ENCODE measurements at regions not wholly inside any gene's neighbourhood (a gene's known extent, or its start where the extent isn't known, plus 50 kb on each side); places are given as distances from the start of the nearest gene placed in this dataset.
A peak's percentile ranks its signal among the peaks of the same experiment; 100 is the strongest.

- Mint-ChIP-seq H3K27ac (no peak overlapping the region), H3K9me3 (peaks cover 0 to 8% (median 2%) of the 10 kb centered on the region in 7 donors), H3K4me3 (no peak overlapping the region), H3K4me1 (no peaks in the 10 kb centered on the region), H3K36me3 (no peaks in the 10 kb centered on the region), H3K27me3 (peaks cover 11 to 12% (median 12%) of the 10 kb centered on the region in 3 donors)
- no peak for ATAC-seq (ENCODE audit: low read depth in 2 of 2)
- DNase-seq: no peak
Observed at GRCh38 chr16:86891631-86892030, 313.3 kb downstream of the FOXL1 start.

- ATAC-seq (ENCODE audit: low read depth in 2 of 2) (no peak), DNase-seq (no peak)
- Mint-ChIP-seq H3K36me3 (no peaks in the 10 kb centered on the region), H3K4me1 (no peaks in the 10 kb centered on the region), H3K9me3 (peaks cover 0 to 8% (median 2%) of the 10 kb centered on the region in 7 donors), H3K27ac (peak overlapping the region in 1 of 6 donors; percentile 67), H3K4me3 (no peak overlapping the region), H3K27me3 (peaks cover 11 to 12% (median 12%) of the 10 kb centered on the region in 3 donors)
Observed at GRCh38 chr16:86892509-86892908, 314.2 kb downstream of the FOXL1 start.

- no peak for DNase-seq
- peak overlapping the region in 1 of 8 donors; percentile 24 for H3K4me3 Mint-ChIP-seq
- no peak for ATAC-seq (ENCODE audit: low read depth in 2 of 2)
- no peaks in the 10 kb centered on the region for H3K36me3 Mint-ChIP-seq
- no peaks in the 10 kb centered on the region for H3K4me1 Mint-ChIP-seq
- peaks cover 6 to 12% (median 11%) of the 10 kb centered on the region in 3 donors for H3K27me3 Mint-ChIP-seq
- H3K27ac Mint-ChIP-seq: no peak overlapping the region
- peaks cover 0 to 5% (median 2%) of the 10 kb centered on the region in 7 donors for H3K9me3 Mint-ChIP-seq
Observed at GRCh38 chr16:86893506-86893905, 315.2 kb downstream of the FOXL1 start.

- H3K4me1 Mint-ChIP-seq: no peaks in the 10 kb centered on the region
- no peak for ATAC-seq (ENCODE audit: low read depth in 2 of 2)
Observed at GRCh38 chr16:86894029-86894567, 315.7 kb downstream of the FOXL1 start.

GRCh38 chr16:86894925-86895324, 316.6 kb downstream of the FOXL1 start:
- H3K27ac Mint-ChIP-seq: no peak overlapping the region
- ATAC-seq (ENCODE audit: low read depth in 2 of 2): no peak

More at GRCh38 chr16:86894029-86894567, 315.7 kb downstream of the FOXL1 start:
- Mint-ChIP-seq H3K36me3 (no peaks in the 10 kb centered on the region), H3K9me3 (peaks cover 0 to 3% (median under 1%) of the 10 kb centered on the region in 7 donors), H3K27ac (no peak overlapping the region), H3K4me3 (no peak overlapping the region), H3K27me3 (peaks cover 6 to 12% (median 11%) of the 10 kb centered on the region in 3 donors)
- no peak for DNase-seq

GRCh38 chr16:86895606-86896005, 317.3 kb downstream of the FOXL1 start:
- no peak overlapping the region for H3K27ac Mint-ChIP-seq
- ATAC-seq (ENCODE audit: low read depth in 2 of 2) (no peak), DNase-seq (no peak)
- no peaks in the 10 kb centered on the region for H3K4me1 Mint-ChIP-seq
- H3K36me3 Mint-ChIP-seq: no peaks in the 10 kb centered on the region
- no peak overlapping the region for H3K4me3 Mint-ChIP-seq
- peaks cover 6 to 14% (median 12%) of the 10 kb centered on the region in 3 donors for H3K27me3 Mint-ChIP-seq
- no peaks in the 10 kb centered on the region for H3K9me3 Mint-ChIP-seq

More at GRCh38 chr16:86894925-86895324, 316.6 kb downstream of the FOXL1 start:
- no peaks in the 10 kb centered on the region for H3K36me3 Mint-ChIP-seq
- no peaks in the 10 kb centered on the region for H3K4me1 Mint-ChIP-seq
- H3K4me3 Mint-ChIP-seq: no peak overlapping the region
- H3K9me3 Mint-ChIP-seq: peaks cover 0 to 2% (median 0%) of the 10 kb centered on the region in 7 donors
- H3K27me3 Mint-ChIP-seq: peaks cover 6 to 14% (median 12%) of the 10 kb centered on the region in 3 donors
- no peak for DNase-seq

- ATAC-seq (ENCODE audit: low read depth in 2 of 2): no peak
- Mint-ChIP-seq H3K27me3 (peaks cover 6 to 14% (median 12%) of the 10 kb centered on the region in 3 donors), H3K4me1 (no peaks in the 10 kb centered on the region), H3K9me3 (no peaks in the 10 kb centered on the region), H3K27ac (no peak overlapping the region), H3K36me3 (no peaks in the 10 kb centered on the region), H3K4me3 (no peak overlapping the region)
- DNase-seq: no peak
Observed at GRCh38 chr16:86896976-86897375, 318.6 kb downstream of the FOXL1 start.

- peaks cover 6 to 14% (median 12%) of the 10 kb centered on the region in 3 donors for H3K27me3 Mint-ChIP-seq
- no peaks in the 10 kb centered on the region for H3K36me3 Mint-ChIP-seq
- no peaks in the 10 kb centered on the region for H3K4me1 Mint-ChIP-seq
- H3K9me3 Mint-ChIP-seq: no peaks in the 10 kb centered on the region
- H3K27ac Mint-ChIP-seq: no peak overlapping the region
- DNase-seq: no peak
- no peak for ATAC-seq (ENCODE audit: low read depth in 2 of 2)
- no peak overlapping the region for H3K4me3 Mint-ChIP-seq
Observed at GRCh38 chr16:86897486-86897885, 319.1 kb downstream of the FOXL1 start.

GRCh38 chr16:86898386-86898785, 320.0 kb downstream of the FOXL1 start:
- no peaks in the 10 kb centered on the region for H3K4me1 Mint-ChIP-seq

GRCh38 chr16:86899151-86899550, 320.8 kb downstream of the FOXL1 start:
- Mint-ChIP-seq H3K4me3 (no peak overlapping the region), H3K9me3 (no peaks in the 10 kb centered on the region), H3K36me3 (no peaks in the 10 kb centered on the region), H3K27ac (no peak overlapping the region), H3K27me3 (peaks cover 5 to 9% (median 7%) of the 10 kb centered on the region in 3 donors), H3K4me1 (no peaks in the 10 kb centered on the region)
- DNase-seq (no peak), ATAC-seq (ENCODE audit: low read depth in 2 of 2) (no peak)

More at GRCh38 chr16:86898386-86898785, 320.0 kb downstream of the FOXL1 start:
- no peak overlapping the region for H3K4me3 Mint-ChIP-seq
- H3K9me3 Mint-ChIP-seq: no peaks in the 10 kb centered on the region
- no peak for ATAC-seq (ENCODE audit: low read depth in 2 of 2)
- no peak for DNase-seq
- peaks cover 2 to 12% (median 8%) of the 10 kb centered on the region in 3 donors for H3K27me3 Mint-ChIP-seq
- no peak overlapping the region for H3K27ac Mint-ChIP-seq
- no peaks in the 10 kb centered on the region for H3K36me3 Mint-ChIP-seq

GRCh38 chr16:86899757-86900156, 321.4 kb downstream of the FOXL1 start:
- Mint-ChIP-seq H3K36me3 (no peaks in the 10 kb centered on the region), H3K27ac (no peak overlapping the region), H3K9me3 (no peaks in the 10 kb centered on the region), H3K4me3 (no peak overlapping the region), H3K4me1 (no peaks in the 10 kb centered on the region), H3K27me3 (peaks cover 5 to 9% (median 7%) of the 10 kb centered on the region in 3 donors)
- ATAC-seq (ENCODE audit: low read depth in 2 of 2) (no peak), DNase-seq (no peak)

- H3K9me3 Mint-ChIP-seq: no peaks in the 10 kb centered on the region
- H3K4me1 Mint-ChIP-seq: no peaks in the 10 kb centered on the region
- H3K4me3 Mint-ChIP-seq: no peak overlapping the region
- ATAC-seq (ENCODE audit: low read depth in 2 of 2): no peak
- DNase-seq: no peak
- no peaks in the 10 kb centered on the region for H3K36me3 Mint-ChIP-seq
- peaks cover 7 to 9% (median 7%) of the 10 kb centered on the region in 3 donors for H3K27me3 Mint-ChIP-seq
- H3K27ac Mint-ChIP-seq: no peak overlapping the region
Observed at GRCh38 chr16:86901483-86901882, 323.1 kb downstream of the FOXL1 start.

GRCh38 chr16:86902656-86903001, 324.3 kb downstream of the FOXL1 start:
- H3K9me3 Mint-ChIP-seq: no peaks in the 10 kb centered on the region
- H3K27ac Mint-ChIP-seq: no peak overlapping the region
- H3K36me3 Mint-ChIP-seq: no peaks in the 10 kb centered on the region
- no peak for ATAC-seq (ENCODE audit: low read depth in 2 of 2)
- peak overlapping the region in 1 of 8 donors; percentile 48 for H3K4me3 Mint-ChIP-seq
- no peak for DNase-seq
- peaks cover 7 to 9% (median 7%) of the 10 kb centered on the region in 3 donors for H3K27me3 Mint-ChIP-seq
- H3K4me1 Mint-ChIP-seq: no peaks in the 10 kb centered on the region

GRCh38 chr16:86903068-86903467, 324.7 kb downstream of the FOXL1 start:
- H3K27me3 Mint-ChIP-seq: peaks cover 7 to 9% (median 7%) of the 10 kb centered on the region in 3 donors
- no peak for ATAC-seq (ENCODE audit: low read depth in 2 of 2)
- no peaks in the 10 kb centered on the region for H3K4me1 Mint-ChIP-seq
- H3K36me3 Mint-ChIP-seq: no peaks in the 10 kb centered on the region
- no peak for DNase-seq
- H3K4me3 Mint-ChIP-seq: no peak overlapping the region
- no peaks in the 10 kb centered on the region for H3K9me3 Mint-ChIP-seq
- H3K27ac Mint-ChIP-seq: no peak overlapping the region
